Heart right ventricle (tissue), 16 donors: ENCODE measurements at regions not wholly inside any gene's neighbourhood (a gene's known extent, or its start where the extent isn't known, plus 50 kb on each side); places are given as distances from the start of the nearest gene placed in this dataset.
A peak's percentile ranks its signal among the peaks of the same experiment; 100 is the strongest.

Experiments
- ATAC-seq, 8 donors: fragments of 200-7000 bp; cut with Tn5 transposase; one replicate each; pipeline ENCODE4 v1.9.1; 2020; ENCODE audit warnings: mild to moderate bottlenecking in 8 of 8, moderate library complexity in 8 of 8, moderate number of reproducible peaks in 1 of 8
- DNase-seq, 2 donors: peaks; one replicate each; pipeline ENCODE4 v3.0.0-alpha.2; 2020
- H3K27ac ChIP-seq, 10 donors: fragments of 200-600 bp; sonication (generic) in 2 of 10; one replicate each; pipeline versions ENCODE4 v1.5.0 to v1.8.0; 2020 to 2022; ENCODE audit warnings: mild to moderate bottlenecking in 3 of 10
- H3K27me3 ChIP-seq, 7 donors: fragments of 200-600 bp; one replicate each; pipeline ENCODE4 v1.8.0; 2021 to 2022; ENCODE audit warnings: mild to moderate bottlenecking in 2 of 7
- H3K36me3 ChIP-seq, 9 donors: fragments of 200-600 bp; sonication (generic) in 1 of 9; one replicate each; pipeline versions ENCODE4 v1.5.0 to v1.8.0; 2020 to 2022; ENCODE audit warnings: mild to moderate bottlenecking in 2 of 9
- H3K4me1 ChIP-seq, 9 donors: fragments of 200-600 bp; sonication (generic) in 1 of 9; one replicate each; pipeline versions ENCODE4 v1.5.0 to v1.8.0; 2020 to 2022; ENCODE audit warnings: mild to moderate bottlenecking in 4 of 9
- H3K4me3 ChIP-seq, 10 donors: fragments of 200-600 bp; sonication (generic) in 2 of 10; one replicate each; pipeline versions ENCODE4 v1.5.0 to v1.8.0; 2020 to 2022; ENCODE audit warnings: mild to moderate bottlenecking in 7 of 10, moderate library complexity in 2 of 10
- H3K9me3 ChIP-seq, 11 donors: fragments of 200-600 bp in 10 of 11; sonication (generic) in 2 of 11; one replicate each; pipeline versions ENCODE4 v1.5.0 to v1.8.0; 2013 to 2022; ENCODE audit warnings: mild to moderate bottlenecking in 2 of 11, control low read depth in 1 of 11, moderate library complexity in 1 of 11
- WGBS, 2 donors: extraction: QIAGEN DNeasy Blood & Tissue Kit; methylation state at CpG; one replicate each; pipeline ENCODE4 v1.1.7; 2013; ENCODE audit warnings: inconsistent platforms in 1 of 2; 5-methylcytosine and 5-hydroxymethylcytosine counted together
- intact Hi-C, 10 donors: fragments of 100-400 bp; cut with DNase I; formaldehyde crosslinking; loops; one replicate each; pipeline versions ENCODE4 v1.11.1 to v1.14.2; 2022
- TF ChIP-seq, protein P1 (sequence below), 9 donors: fragments of 200-600 bp; sonication (generic) in 2 of 9; IDR thresholded peaks; one replicate each; pipeline versions ENCODE4 v1.5.0 to v1.8.0; 2021 to 2022; ENCODE audit warnings: antibody characterized with exemption in 9 of 9, mild to moderate bottlenecking in 5 of 9, moderate library complexity in 1 of 9
- donor health status: Arrhythmogenic right ventricular cardiomyopathy.
- donor health status: ischemic (EF 13 %, LVEDD 7.1; RV severe dilation, severe dysfunction).
- donor health status: healthy with polysubstance abuse.
- donor health status: DM: no; HTN: yes; CAD: no.
- donor health status: DM: no; HTN: no; CAD: no.
- donor health status: ischemic (EF 25% LVEDD 6.9; RV normal size, moderate dysfunction).
- donor health status: ischemic (EF 25% LVEDD 5.7; RV mildly dilated, moderate dysfunction).
- donor health status: healthy.
- donor health status: DM: yes; HTN: yes; CAD: no.
- donor health status: Ischemic cardiomyopathy.
- donor health status: ischemic (EF 35%, LVEDD 5.7; RV mildly dilated, moderate dysfunction).
- donor health status: nonischemic (EF 11% LVEDD 7.7; RV severe dilation, severe dysfunction).
- donor health status: DM: yes; HTN: yes; CAD: no.
- donor health status: PGD.
- donor health status: ischemic (EF 29% LVEDD 5.4; RV normal size, mild dysfunction).
- donor health status: nonischemic (EF 23%, LVEDD 6.1; RV moderate dilation, normal function).

- Histone ChIP-seq H3K27ac (peak overlapping the region in 7 of 10 donors; percentile 5 to 85 (median 60)), H3K4me3 (no peak overlapping the region), H3K36me3 (no peaks in the 10 kb centered on the region), H3K27me3 (no peaks in the 10 kb centered on the region), H3K4me1 (peaks cover 7 to 100% (median 91%) of the 10 kb centered on the region in 9 donors), H3K9me3 (no peaks in the 10 kb centered on the region)
- peak in 1 of 8 donors; percentile 46 for ATAC-seq
- DNase-seq, result peak in 1 of 2 donors; percentile 22
- intact Hi-C loops, result loop anchor here in 1 of 10 donors (10.0 kb wide), 1 partner anchor 62 kb away; the partner anchor contains the start of gene UTRN
- 75 to 82% methylated on average over 11 of the region's 11 CpGs for WGBS, 2 donors
- TF ChIP-seq, protein P1, sequence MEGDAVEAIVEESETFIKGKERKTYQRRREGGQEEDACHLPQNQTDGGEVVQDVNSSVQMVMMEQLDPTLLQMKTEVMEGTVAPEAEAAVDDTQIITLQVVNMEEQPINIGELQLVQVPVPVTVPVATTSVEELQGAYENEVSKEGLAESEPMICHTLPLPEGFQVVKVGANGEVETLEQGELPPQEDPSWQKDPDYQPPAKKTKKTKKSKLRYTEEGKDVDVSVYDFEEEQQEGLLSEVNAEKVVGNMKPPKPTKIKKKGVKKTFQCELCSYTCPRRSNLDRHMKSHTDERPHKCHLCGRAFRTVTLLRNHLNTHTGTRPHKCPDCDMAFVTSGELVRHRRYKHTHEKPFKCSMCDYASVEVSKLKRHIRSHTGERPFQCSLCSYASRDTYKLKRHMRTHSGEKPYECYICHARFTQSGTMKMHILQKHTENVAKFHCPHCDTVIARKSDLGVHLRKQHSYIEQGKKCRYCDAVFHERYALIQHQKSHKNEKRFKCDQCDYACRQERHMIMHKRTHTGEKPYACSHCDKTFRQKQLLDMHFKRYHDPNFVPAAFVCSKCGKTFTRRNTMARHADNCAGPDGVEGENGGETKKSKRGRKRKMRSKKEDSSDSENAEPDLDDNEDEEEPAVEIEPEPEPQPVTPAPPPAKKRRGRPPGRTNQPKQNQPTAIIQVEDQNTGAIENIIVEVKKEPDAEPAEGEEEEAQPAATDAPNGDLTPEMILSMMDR (IDR thresholded peaks at IDR 0.05), result no peak
Observed at GRCh38 chr6:144346719-144347447, 61.7 kb downstream of the UTRN start.

DNA sequence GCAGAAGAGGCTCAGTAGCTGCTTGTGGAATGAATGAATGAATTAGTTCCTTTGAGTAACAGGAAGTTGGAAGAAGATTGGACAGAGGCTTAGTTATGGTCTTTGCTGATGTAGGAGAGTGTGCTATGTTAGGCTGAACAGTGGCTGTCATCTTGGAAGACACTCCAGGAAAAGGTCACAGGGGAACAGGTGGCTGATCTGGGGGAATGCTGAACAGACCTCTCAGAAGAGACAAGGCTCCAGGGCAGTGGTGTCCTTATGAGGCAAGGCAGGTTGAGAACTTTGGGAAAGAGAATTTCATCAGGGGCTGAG lies 62.3 kb downstream of the UTRN start:
- no peaks in the 10 kb centered on the region for H3K36me3 ChIP-seq
- TF ChIP-seq, protein P1 (IDR thresholded peaks at IDR 0.05), result no peak
- intact Hi-C loops, result loop anchor here in 1 of 10 donors (10.0 kb wide), 1 partner anchor 63 kb away; the partner anchor contains the start of gene UTRN

DNA sequence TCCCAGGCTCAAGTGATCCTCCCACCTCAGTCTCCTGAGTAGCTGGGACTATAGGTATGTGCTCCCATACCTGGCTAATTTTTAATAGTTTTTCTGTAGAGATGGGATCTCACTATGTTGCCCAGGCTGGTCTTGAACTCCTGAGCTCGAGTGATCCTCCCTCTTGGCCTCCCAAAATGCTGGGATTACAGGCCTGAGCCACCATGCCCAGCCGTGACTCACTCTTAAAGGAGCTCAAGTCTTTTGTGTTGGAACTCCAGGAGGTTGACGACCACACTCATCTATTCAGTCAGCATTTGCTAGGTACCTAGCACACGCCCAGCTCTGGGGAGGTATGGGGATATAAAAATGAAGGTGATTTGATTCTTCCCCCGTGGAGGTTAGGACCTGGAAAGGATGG lies 62.8 kb downstream of the UTRN start:
- Histone ChIP-seq H3K27me3 (no peaks in the 10 kb centered on the region), H3K4me1 (peaks cover 7 to 100% (median 91%) of the 10 kb centered on the region in 9 donors), H3K4me3 (no peak overlapping the region), H3K36me3 (no peaks in the 10 kb centered on the region), H3K9me3 (no peaks in the 10 kb centered on the region), H3K27ac (peak overlapping the region in 6 of 10 donors; percentile 5 to 85 (median 77))
- WGBS, 2 donors, result 90 to 95% methylated on average over 5 of the region's 5 CpGs
- TF ChIP-seq, protein P1 (IDR thresholded peaks at IDR 0.05), result no peak
- intact Hi-C loops, result loop anchor here in 1 of 10 donors (10.0 kb wide), 1 partner anchor 63 kb away; the partner anchor contains the start of gene UTRN
- ATAC-seq (no peak), DNase-seq (no peak)

More for the DNA sequence above, 62.3 kb downstream of the UTRN start:
- Histone ChIP-seq H3K4me3 (no peak overlapping the region), H3K4me1 (peaks cover 7 to 100% (median 91%) of the 10 kb centered on the region in 9 donors), H3K9me3 (no peaks in the 10 kb centered on the region), H3K27me3 (no peaks in the 10 kb centered on the region), H3K27ac (peak overlapping the region in 7 of 10 donors; percentile 5 to 85 (median 60))
- DNase-seq (no peak), ATAC-seq (no peak)

GRCh38 chr6:144349690-144350527 lies 64.8 kb downstream of the UTRN start:
- peak; percentile 65 to 91 (median 83) for ATAC-seq
- H3K36me3 ChIP-seq, result no peaks in the 10 kb centered on the region
- 36 to 44% methylated on average over 8 of the region's 8 CpGs for WGBS, 2 donors

More at GRCh38 chr6:144349690-144350527, 64.8 kb downstream of the UTRN start:
- TF ChIP-seq, protein P1 (IDR thresholded peaks at IDR 0.05), result no peak
- Histone ChIP-seq H3K4me3 (peak overlapping the region in 4 of 10 donors; percentile 12 to 24 (median 14)), H3K9me3 (no peaks in the 10 kb centered on the region), H3K27me3 (no peaks in the 10 kb centered on the region), H3K4me1 (peaks cover 7 to 100% (median 85%) of the 10 kb centered on the region in 9 donors), H3K27ac (peak overlapping the region in 9 of 10 donors; percentile 33 to 85 (median 68))
- intact Hi-C loops, result loop anchor here in 2 of 10 donors (10.0 kb wide), 2 partner anchors 65 kb away; partner anchors contain the start of gene UTRN (in 1 of the 2)
- peak in 1 of 2 donors; percentile 56 for DNase-seq
